K562 (cell line): ENCODE measurements at regions not wholly inside any gene's neighbourhood (a gene's known extent, or its start where the extent isn't known, plus 50 kb on each side); places are given as distances from the start of the nearest gene placed in this dataset.
A peak's percentile ranks its signal among the peaks of the same experiment; 100 is the strongest.

Experiments
- ATAC-seq: fragments of 200-7000 bp; cut with Tn5 transposase; 3 replicates; pipeline ENCODE4 v1.9.1; 2020; ENCODE audit warnings: moderate library complexity
- BruUV-seq: library from RNA; stranded (reverse); fragments of 400-500 nt; replicated peaks from 2 replicates; lab custom pipeline; 2021; lab: Mats Ljungman, UMichigan
- CTCF ChIA-PET: fragments of 300-600 bp; formaldehyde crosslinking; extraction: SDS; loops from one replicate; lab custom pipeline; 2021; ENCODE audit warnings: low intra/inter-chr PET ratio; lab: Yijun Ruan, JAX
- POLR2A ChIA-PET: fragments of 300-600, 350-650 bp; sonication (Branson Sonifier 250); formaldehyde crosslinking; extraction: SDS; loops from one replicate; lab custom pipeline; 2021; ENCODE audit warnings: antibody characterized with exemption, inconsistent platforms; lab: Yijun Ruan, JAX
- DNase-seq, 4 experiments: peaks; one replicate each; pipeline versions ENCODE4 v3.0.0 to v3.0.0-alpha.2; 2011 to 2018; ENCODE audit warnings: low spot score in 3 of 4, mixed read lengths in 3 of 4; ENCODE audit errors: extremely low read depth in 1 of 4
- FAIRE-seq: peaks from 2 replicates; lab custom pipeline; 2011; peaks lifted over from hg19 to GRCh38; lab: Jason Lieb, UNC
- H2AFZ ChIP-seq: 2 replicates; pipeline ENCODE4 v1.6.0; 2011; ENCODE audit warnings: low read depth, low read length, control low read depth, inconsistent platforms
- H3K27ac ChIP-seq: fragments of 200-600 bp; 3 replicates; pipeline ENCODE4 v1.8.0; 2011; ENCODE audit warnings: low read depth, mild to moderate bottlenecking, control low read depth, inconsistent platforms, low read length, moderate library complexity, mixed read lengths; ENCODE audit errors: extremely low read depth
- H3K27me3 ChIP-seq, 2 experiments: fragments of 300-600 bp in 1 of 2; 2 replicates in 1 of 2; 3 replicates in 1 of 2; pipeline versions ENCODE4 v1.6.0 to v1.8.0; 2011; ENCODE audit warnings: inconsistent platforms in 2 of 2, low read length in 2 of 2, mild to moderate bottlenecking in 1 of 2, mixed read lengths in 1 of 2, moderate library complexity in 1 of 2; ENCODE audit not compliant: control insufficient read depth in 2 of 2, insufficient read depth in 2 of 2
- H3K36me3 ChIP-seq: fragments of 300-600 bp; 3 replicates; pipeline ENCODE4 v1.8.0; 2011; ENCODE audit warnings: mild to moderate bottlenecking, low read length, inconsistent platforms; ENCODE audit not compliant: control insufficient read depth, insufficient read depth
- H3K4me1 ChIP-seq, 2 experiments: fragments of 200-600 bp in 1 of 2; replicated peaks in 1 of 2; 2 replicates in 1 of 2; 3 replicates in 1 of 2; pipeline versions ENCODE4 v1.5.1 to v1.8.0; 2011; ENCODE audit warnings: inconsistent platforms in 2 of 2, low read length in 2 of 2, mild to moderate bottlenecking in 1 of 2, mixed read lengths in 1 of 2, moderate library complexity in 1 of 2; ENCODE audit not compliant: control insufficient read depth in 2 of 2, insufficient read depth in 2 of 2
- H3K4me2 ChIP-seq: 2 replicates; pipeline ENCODE4 v1.6.1; 2011; ENCODE audit warnings: low read length, control low read depth, inconsistent platforms, mixed read lengths; ENCODE audit not compliant: insufficient read depth
- H3K4me3 ChIP-seq: fragments of 200-600 bp; sonication (generic), shearing (Covaris generic); 2 replicates; pipeline ENCODE4 v1.5.1; 2016; ENCODE audit warnings: control low read depth, inconsistent platforms
- H3K79me2 ChIP-seq: fragments of 200-600 bp; 3 replicates; pipeline ENCODE4 v1.8.0; 2011; ENCODE audit warnings: low read length, inconsistent platforms; ENCODE audit not compliant: control insufficient read depth, insufficient read depth
- H3K9ac ChIP-seq, 2 experiments: 2 replicates each; pipeline versions ENCODE4 v1.6.0 to v1.6.1; 2011; ENCODE audit warnings: low read depth in 2 of 2, low read length in 2 of 2, control low read depth in 1 of 2, inconsistent platforms in 1 of 2, mild to moderate bottlenecking in 1 of 2, mixed read lengths in 1 of 2; ENCODE audit not compliant: insufficient read depth in 1 of 2
- H3K9me1 ChIP-seq: one replicate; pipeline ENCODE4 v1.6.0; 2011; ENCODE audit warnings: inconsistent platforms, mild to moderate bottlenecking, low read length, moderate library complexity; ENCODE audit not compliant: control insufficient read depth, insufficient read depth
- H3K9me3 ChIP-seq: replicated peaks from 2 replicates; pipeline ENCODE4 v1.5.1; 2011; ENCODE audit warnings: low read depth, low read length, inconsistent platforms; ENCODE audit not compliant: control insufficient read depth, insufficient read depth
- H4K20me1 ChIP-seq: replicated peaks from 2 replicates; pipeline ENCODE4 v1.6.1; 2011; ENCODE audit warnings: low read length, inconsistent platforms, mixed read lengths; ENCODE audit not compliant: control insufficient read depth, insufficient read depth
- AFF1 ChIP-seq, 2 experiments: fragments of 450-650 bp; IDR thresholded peaks; 2 replicates each; pipeline ENCODE4 v1.6.1; 2018; ENCODE audit warnings: mild to moderate bottlenecking in 2 of 2, low read depth in 1 of 2; ENCODE audit not compliant: partially characterized antibody in 2 of 2
- CHAMP1 ChIP-seq: fragments of 450-650 bp; IDR thresholded peaks from 2 replicates; pipeline ENCODE4 v1.6.1; 2016; ENCODE audit warnings: mild to moderate bottlenecking
- FOXP4 ChIP-seq: sonication (generic); formaldehyde crosslinking; IDR thresholded peaks from 2 replicates; pipeline ENCODE4 v1.8.0; 2022; ENCODE audit warnings: mild to moderate bottlenecking, missing genetic modification reagents, borderline replicate concordance
- GATAD2B ChIP-seq: fragments of 450-650 bp; IDR thresholded peaks from 2 replicates; pipeline ENCODE4 v1.6.1; 2017; ENCODE audit warnings: mild to moderate bottlenecking, borderline replicate concordance
- HNRNPUL1 ChIP-seq: fragments of 200-400 bp; formaldehyde crosslinking; IDR thresholded peaks from 2 replicates; pipeline ENCODE4 v1.6.1; 2017; ENCODE audit warnings: low read length
- MCM3 ChIP-seq: fragments of 450-650 bp; IDR thresholded peaks from 2 replicates; pipeline ENCODE4 v1.6.1; 2016
- NFRKB ChIP-seq: fragments of 450-650 bp; IDR thresholded peaks from 2 replicates; pipeline ENCODE4 v1.6.1; 2016; ENCODE audit warnings: low read depth
- ZNF639 ChIP-seq, 2 experiments: fragments of 200-800 bp in 1 of 2; sonication (Bioruptor generic) in 1 of 2; sonication (generic) in 1 of 2; formaldehyde crosslinking in 1 of 2; IDR thresholded peaks in 1 of 2; conservative IDR thresholded peaks in 1 of 2; 2 replicates each; pipeline versions ENCODE4 v1.5.0 to v1.6.1; 2016 to 2020; ENCODE audit warnings: missing compliant biosample characterization in 1 of 2, missing genetic modification characterization in 1 of 2, missing genetic modification reagents in 1 of 2
- WGBS: fragments of 100-300 bp; shearing (Covaris generic); methylation state at CpG from one replicate; pipeline ENCODE4 v1.1.6; 2016; ENCODE audit warnings: low coverage, mixed read lengths; ENCODE audit not compliant: insufficient coverage; ENCODE audit errors: missing lambda C conversion rate; 5-methylcytosine and 5-hydroxymethylcytosine counted together
- in situ Hi-C: fragments of 300-500 bp; cut with MboI; formaldehyde crosslinking; loops from 4 replicates; pipeline ENCODE4 v1.15.0; 2018; ENCODE audit warnings: inconsistent platforms, mixed read lengths
- intact Hi-C: fragments of 100-400 bp; cut with micrococcal nuclease; formaldehyde crosslinking; loops from 2 replicates; pipeline ENCODE4 v1.14.2; 2022

GRCh38 chr22:22705328-22706100 is 61.1 kb downstream of the GGTLC2 start:
- ChIA-PET POLR2A (interaction anchor here (0.7 to 11.0 kb wide), 18 partner anchors 9 to 237 kb away, joined by 3 to 122 read pairs (median 4); no protein-coding TSS in a partner anchor), CTCF (interaction anchor here (0.9 to 1.3 kb wide), 3 partner anchors 14 to 179 kb away, joined by 3 to 4 read pairs (median 4); no protein-coding TSS in a partner anchor)
- no peak overlapping the region for H3K4me3 ChIP-seq
- peaks cover 3 to 26% of the 10 kb centered on the region in 2 experiments; a peak in 2 of 5 replicates for H3K27me3 ChIP-seq
- in situ Hi-C loops (loop anchor here (5.0 kb wide), 1 partner anchor 62 kb away; no protein-coding TSS in a partner anchor), intact Hi-C loops (no loop called here)
- H3K4me2 ChIP-seq = no peak overlapping the region
- H3K36me3 ChIP-seq = no peaks in the 10 kb centered on the region
- peaks cover 40% of the 10 kb centered on the region for H4K20me1 ChIP-seq
- WGBS = under 1% methylated on average over 5 of the region's 5 CpGs
- H3K9ac ChIP-seq = no peak overlapping the region
- H2AFZ ChIP-seq = no peak overlapping the region
- no peak for FAIRE-seq
- H3K9me3 ChIP-seq = no peaks in the 10 kb centered on the region
- H3K79me2 ChIP-seq = no peaks in the 10 kb centered on the region
- no TSS peak for BruUV-seq
- H3K27ac ChIP-seq = no peak overlapping the region
- ATAC-seq = no peak
- no peaks in the 10 kb centered on the region for H3K4me1 ChIP-seq
- H3K9me1 ChIP-seq = peaks cover 4% of the 10 kb centered on the region
- no peak for DNase-seq
- peak; percentile 82; the same call in 1 of the 2 replicates for TF ChIP-seq HNRNPUL1
- no peak for TF ChIP-seq CHAMP1
- TF ChIP-seq GATAD2B = no peak
- TF ChIP-seq NFRKB = no peak
- 0 out of 2 replicates have a peak, but pooled peaks have one; percentile 67 for TF ChIP-seq MCM3
- TF ChIP-seq ZNF639 (CRISPR knock-in tag; conservative IDR thresholded peaks at IDR 0.05 in 1 of 2, IDR thresholded peaks at IDR 0.05 in 1 of 2) = 0 out of 4 replicates have a peak, but pooled peaks of 1 of the 2 experiments have one; percentile 80
- no peak for TF ChIP-seq FOXP4 (CRISPR knock-in tag)
- no peak for TF ChIP-seq AFF1 (IDR thresholded peaks at IDR 0.05; ENCODE audit: low read depth in 1 of 2, partially characterized antibody in 2 of 2)
